HUES6 (cell line): ENCODE measurements at regions not wholly inside any gene's neighbourhood (a gene's known extent, or its start where the extent isn't known, plus 50 kb on each side); places are given as distances from the start of the nearest gene placed in this dataset.
"Not testable (repeated sequence)": the region's sequence is repeated elsewhere in the genome, so short reads cannot be mapped to it uniquely, and the experiment has no call there.

ENCODE experiments used
- H3K27ac ChIP-seq: 2 replicates; pipeline ENCODE4 v1.7.0; 2013; ENCODE audit warnings: low read depth, mild to moderate bottlenecking, low read length, inconsistent platforms
- H3K27me3 ChIP-seq: 2 replicates; pipeline ENCODE4 v1.6.1; 2013; ENCODE audit warnings: low read length; ENCODE audit not compliant: control insufficient read depth, insufficient read depth
- H3K36me3 ChIP-seq: 2 replicates; pipeline ENCODE4 v1.6.1; 2013; ENCODE audit warnings: low read length; ENCODE audit not compliant: control insufficient read depth, insufficient read depth
- H3K4me1 ChIP-seq: 2 replicates; pipeline ENCODE4 v1.6.1; 2013; ENCODE audit warnings: low read length; ENCODE audit not compliant: control insufficient read depth, insufficient read depth
- H3K4me3 ChIP-seq: 2 replicates; pipeline ENCODE4 v1.5.1; 2013; ENCODE audit warnings: low read depth, low read length
- H3K9ac ChIP-seq: one replicate; pipeline ENCODE4 v1.6.1; 2013; ENCODE audit warnings: mild to moderate bottlenecking, low read length
- H3K9me3 ChIP-seq: 2 replicates; pipeline ENCODE4 v1.6.1; 2013; ENCODE audit warnings: low read depth, low read length; ENCODE audit not compliant: control insufficient read depth, insufficient read depth

GRCh38 chr12:105443802-105444652 lies 113.5 kb downstream of the C12orf75 start:
- Histone ChIP-seq H3K27ac (no peak overlapping the region), H3K9me3 (peaks cover 16% of the 10 kb centered on the region), H3K9ac (no peak overlapping the region), H3K4me1 (peaks cover 23% of the 10 kb centered on the region), H3K4me3 (no peak overlapping the region), H3K27me3 (no peaks in the 10 kb centered on the region), H3K36me3 (no peaks in the 10 kb centered on the region)

- Histone ChIP-seq H3K4me1 (peaks cover 23% of the 10 kb centered on the region), H3K9me3 (peaks cover 12% of the 10 kb centered on the region), H3K36me3 (no peaks in the 10 kb centered on the region), H3K9ac (no peak overlapping the region), H3K27ac (no peak overlapping the region), H3K27me3 (no peaks in the 10 kb centered on the region), H3K4me3 (no peak overlapping the region)
Measured at GRCh38 chr12:105444653-105445102, 114.2 kb downstream of the C12orf75 start.

GRCh38 chr12:105445249-105445648 lies 114.8 kb downstream of the C12orf75 start:
- Histone ChIP-seq H3K9me3 (peaks cover 8% of the 10 kb centered on the region), H3K9ac (no peak overlapping the region), H3K27ac (peak overlapping the region; percentile 56; the same call in 1 of the 2 replicates)

GRCh38 chr12:105445649-105446048 lies 115.2 kb downstream of the C12orf75 start:
- Histone ChIP-seq H3K36me3 (no peaks in the 10 kb centered on the region), H3K9ac (no peak overlapping the region), H3K9me3 (peaks cover 5% of the 10 kb centered on the region; the same call in 1 of the 2 replicates), H3K4me1 (peaks cover 23% of the 10 kb centered on the region), H3K4me3 (0 out of 2 replicates have a peak overlapping the region, but pooled peaks have one; percentile 12), H3K27me3 (no peaks in the 10 kb centered on the region), H3K27ac (peak overlapping the region; percentile 56; the same call in 1 of the 2 replicates)

More at GRCh38 chr12:105445249-105445648, 114.8 kb downstream of the C12orf75 start:
- Histone ChIP-seq H3K4me1 (peaks cover 23% of the 10 kb centered on the region), H3K36me3 (no peaks in the 10 kb centered on the region), H3K27me3 (no peaks in the 10 kb centered on the region), H3K4me3 (0 out of 2 replicates have a peak overlapping the region, but pooled peaks have one; percentile 12)

GRCh38 chr12:105446460-105446859 lies 116.0 kb downstream of the C12orf75 start:
- H3K4me3 ChIP-seq, H3K27ac ChIP-seq: not testable (repeated sequence)

GRCh38 chr12:105449431-105449830 lies 118.9 kb downstream of the C12orf75 start:
- H3K9me3 ChIP-seq: no peaks in the 10 kb centered on the region
- H3K27me3 ChIP-seq: no peaks in the 10 kb centered on the region
- peaks cover 18% of the 10 kb centered on the region for H3K4me1 ChIP-seq
- H3K4me3 ChIP-seq: no peak overlapping the region
- H3K36me3 ChIP-seq: no peaks in the 10 kb centered on the region
- no peak overlapping the region for H3K27ac ChIP-seq
- no peak overlapping the region for H3K9ac ChIP-seq

More at GRCh38 chr12:105446460-105446859, 116.0 kb downstream of the C12orf75 start:
- H3K36me3 ChIP-seq, H3K9me3 ChIP-seq, H3K27me3 ChIP-seq, H3K9ac ChIP-seq: not testable (repeated sequence)
- peaks cover 23% of the 10 kb centered on the region for H3K4me1 ChIP-seq

GRCh38 chr12:105451211-105451610 lies 120.7 kb downstream of the C12orf75 start:
- no peak overlapping the region for H3K9ac ChIP-seq
- no peaks in the 10 kb centered on the region for H3K9me3 ChIP-seq
- H3K4me3 ChIP-seq: no peak overlapping the region
- peaks cover under 1% of the 10 kb centered on the region; the same call in 1 of the 2 replicates for H3K4me1 ChIP-seq
- H3K27ac ChIP-seq: no peak overlapping the region
- no peaks in the 10 kb centered on the region for H3K27me3 ChIP-seq
- no peaks in the 10 kb centered on the region for H3K36me3 ChIP-seq

- Histone ChIP-seq H3K36me3 (no peaks in the 10 kb centered on the region), H3K4me1 (no peaks in the 10 kb centered on the region), H3K9me3 (no peaks in the 10 kb centered on the region), H3K9ac (no peak overlapping the region), H3K27me3 (no peaks in the 10 kb centered on the region), H3K4me3 (no peak overlapping the region), H3K27ac (no peak overlapping the region)
Measured at GRCh38 chr12:105451798-105452197, 121.3 kb downstream of the C12orf75 start.

- no peaks in the 10 kb centered on the region for H3K4me1 ChIP-seq
- H3K9ac ChIP-seq: no peak overlapping the region
- H3K27ac ChIP-seq: no peak overlapping the region
- peaks cover 4% of the 10 kb centered on the region; the same call in 1 of the 2 replicates for H3K9me3 ChIP-seq
- no peaks in the 10 kb centered on the region for H3K36me3 ChIP-seq
- no peaks in the 10 kb centered on the region for H3K27me3 ChIP-seq
- H3K4me3 ChIP-seq: no peak overlapping the region
Measured at GRCh38 chr12:105453316-105453715, 122.8 kb downstream of the C12orf75 start.

GRCh38 chr12:105454688-105455087 lies 124.2 kb downstream of the C12orf75 start:
- no peak overlapping the region for H3K4me3 ChIP-seq
- no peaks in the 10 kb centered on the region for H3K36me3 ChIP-seq
- H3K9me3 ChIP-seq: peaks cover 11% of the 10 kb centered on the region
- no peak overlapping the region for H3K27ac ChIP-seq
- H3K9ac ChIP-seq: no peak overlapping the region
- no peaks in the 10 kb centered on the region for H3K27me3 ChIP-seq
- H3K4me1 ChIP-seq: no peaks in the 10 kb centered on the region

- no peak overlapping the region for H3K9ac ChIP-seq
- no peaks in the 10 kb centered on the region for H3K36me3 ChIP-seq
- no peak overlapping the region for H3K27ac ChIP-seq
- H3K4me1 ChIP-seq: no peaks in the 10 kb centered on the region
- no peaks in the 10 kb centered on the region for H3K27me3 ChIP-seq
- no peak overlapping the region for H3K4me3 ChIP-seq
- peaks cover 11% of the 10 kb centered on the region for H3K9me3 ChIP-seq
Measured at GRCh38 chr12:105455261-105455660, 124.8 kb downstream of the C12orf75 start.
